ENCODE measurements at regions not wholly inside any gene's neighbourhood (a gene's known extent, or its start where the extent isn't known, plus 50 kb on each side); places are given as distances from the start of the nearest gene placed in this dataset.
"Not testable (repeated sequence)": the region's sequence is repeated elsewhere in the genome, so short reads cannot be mapped to it uniquely, and the experiment has no call there.

DNA sequence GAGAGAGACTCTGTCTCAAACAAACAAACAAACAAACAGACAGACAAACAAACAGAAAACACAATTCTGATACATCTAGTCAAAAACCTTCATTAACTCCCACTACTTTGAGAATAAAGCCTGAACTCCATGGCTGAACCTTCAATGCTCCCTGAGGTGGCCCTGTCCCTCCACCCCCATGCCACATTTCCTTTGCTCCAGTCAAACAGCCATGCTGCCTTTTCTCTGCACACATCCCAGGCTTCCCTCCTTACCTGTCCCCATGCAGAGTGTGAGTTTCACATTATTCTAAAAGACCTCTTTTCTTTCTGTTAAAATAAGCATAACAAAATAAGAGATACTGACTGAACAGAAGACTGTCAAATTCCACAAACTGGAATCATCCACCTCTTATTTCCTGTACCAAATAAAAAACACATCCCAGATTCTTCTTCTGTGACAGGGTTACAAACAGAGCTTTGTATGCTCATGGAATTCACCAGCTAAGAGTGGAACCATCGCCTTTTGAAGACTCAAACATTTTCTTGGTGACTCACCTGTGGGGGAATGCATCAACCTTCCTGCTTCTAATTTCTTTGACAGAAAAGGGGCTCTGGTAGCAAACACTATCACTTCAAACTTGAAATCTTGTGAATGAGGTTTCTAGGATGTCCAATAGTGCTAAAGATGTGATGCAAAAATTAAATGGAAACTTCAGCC lies 71.0 kb upstream of the SLC22A16 start:
- no peak for DNase-seq (ENCODE audit: low read depth)
- TF ChIP-seq, protein P1, sequence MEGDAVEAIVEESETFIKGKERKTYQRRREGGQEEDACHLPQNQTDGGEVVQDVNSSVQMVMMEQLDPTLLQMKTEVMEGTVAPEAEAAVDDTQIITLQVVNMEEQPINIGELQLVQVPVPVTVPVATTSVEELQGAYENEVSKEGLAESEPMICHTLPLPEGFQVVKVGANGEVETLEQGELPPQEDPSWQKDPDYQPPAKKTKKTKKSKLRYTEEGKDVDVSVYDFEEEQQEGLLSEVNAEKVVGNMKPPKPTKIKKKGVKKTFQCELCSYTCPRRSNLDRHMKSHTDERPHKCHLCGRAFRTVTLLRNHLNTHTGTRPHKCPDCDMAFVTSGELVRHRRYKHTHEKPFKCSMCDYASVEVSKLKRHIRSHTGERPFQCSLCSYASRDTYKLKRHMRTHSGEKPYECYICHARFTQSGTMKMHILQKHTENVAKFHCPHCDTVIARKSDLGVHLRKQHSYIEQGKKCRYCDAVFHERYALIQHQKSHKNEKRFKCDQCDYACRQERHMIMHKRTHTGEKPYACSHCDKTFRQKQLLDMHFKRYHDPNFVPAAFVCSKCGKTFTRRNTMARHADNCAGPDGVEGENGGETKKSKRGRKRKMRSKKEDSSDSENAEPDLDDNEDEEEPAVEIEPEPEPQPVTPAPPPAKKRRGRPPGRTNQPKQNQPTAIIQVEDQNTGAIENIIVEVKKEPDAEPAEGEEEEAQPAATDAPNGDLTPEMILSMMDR (IDR thresholded peaks at IDR 0.05; ENCODE audit: control insufficient read depth, insufficient read depth, low read depth, low read length, missing control alignments): no peak

DNA sequence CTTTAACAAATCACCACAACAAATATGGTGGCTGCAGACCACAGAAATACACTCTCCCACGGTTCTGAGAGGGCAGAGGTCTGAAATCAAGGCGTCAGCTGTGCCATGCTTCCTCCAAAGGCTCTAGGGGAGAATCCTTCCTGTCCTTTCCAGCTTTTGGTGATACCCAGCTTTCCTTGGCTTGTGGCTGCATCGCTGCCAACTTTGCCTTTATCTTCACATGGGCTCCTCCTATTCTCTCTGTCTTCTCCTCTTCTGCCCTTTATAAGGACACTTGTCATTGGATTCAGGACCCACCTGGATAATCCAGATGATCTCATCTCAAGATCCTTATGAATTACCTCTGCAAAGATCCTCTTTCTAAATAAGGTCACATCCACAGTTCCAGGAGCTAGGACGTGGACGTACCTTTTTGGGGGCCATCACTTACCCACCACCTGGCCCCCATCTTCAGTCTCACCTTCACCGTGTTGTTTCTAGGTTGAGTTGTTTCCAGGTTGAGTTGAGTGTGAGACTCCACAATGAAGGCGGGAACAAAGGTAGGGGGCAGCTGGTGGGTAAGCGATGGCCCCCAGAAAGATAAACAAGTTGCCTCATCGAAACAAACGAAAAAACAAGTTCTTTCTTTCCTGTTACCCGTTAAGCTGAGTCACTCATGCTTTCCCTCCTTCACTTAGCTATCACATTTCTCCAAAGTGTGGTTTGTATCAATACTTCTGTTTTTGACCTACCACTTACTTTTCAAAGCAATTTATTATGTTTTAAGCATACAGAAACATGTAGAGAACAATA lies 68.9 kb upstream of the SLC22A16 start:
- TF ChIP-seq, protein P1 (IDR thresholded peaks at IDR 0.05; ENCODE audit: control insufficient read depth, insufficient read depth, low read depth, low read length, missing control alignments): no peak
- no peak for DNase-seq (ENCODE audit: low read depth)
- no peak overlapping the region for H3K4me3 ChIP-seq (ENCODE audit: control insufficient read depth, low read depth, low read length)

More for the DNA sequence above, 71.0 kb upstream of the SLC22A16 start:
- no peak overlapping the region for H3K4me3 ChIP-seq (ENCODE audit: control insufficient read depth, low read depth, low read length)

DNA sequence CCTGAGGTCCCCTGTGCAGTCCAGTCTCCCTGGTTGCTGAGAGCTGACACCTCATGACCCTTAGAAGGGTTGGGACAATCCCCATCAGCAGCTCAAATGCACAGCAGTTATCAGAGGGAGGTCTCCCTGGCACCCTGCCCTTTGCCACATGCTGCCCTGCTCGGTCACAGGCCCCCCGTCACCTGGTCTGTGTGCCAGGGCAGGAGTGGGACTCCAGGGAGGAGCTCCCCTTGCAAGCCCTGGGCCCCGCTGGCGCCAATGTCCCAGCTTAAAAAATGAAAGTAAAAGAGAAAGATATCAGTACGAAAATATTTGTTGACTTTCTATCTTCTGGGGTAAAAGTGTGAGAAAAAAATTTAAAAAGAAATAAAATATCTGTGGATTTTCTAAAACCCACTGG lies 68.1 kb upstream of the SLC22A16 start:
- no peak overlapping the region for H3K4me3 ChIP-seq (ENCODE audit: control insufficient read depth, low read depth, low read length)
- TF ChIP-seq, protein P1 (IDR thresholded peaks at IDR 0.05; ENCODE audit: control insufficient read depth, insufficient read depth, low read depth, low read length, missing control alignments): no peak
- no peak for DNase-seq (ENCODE audit: low read depth)

DNA sequence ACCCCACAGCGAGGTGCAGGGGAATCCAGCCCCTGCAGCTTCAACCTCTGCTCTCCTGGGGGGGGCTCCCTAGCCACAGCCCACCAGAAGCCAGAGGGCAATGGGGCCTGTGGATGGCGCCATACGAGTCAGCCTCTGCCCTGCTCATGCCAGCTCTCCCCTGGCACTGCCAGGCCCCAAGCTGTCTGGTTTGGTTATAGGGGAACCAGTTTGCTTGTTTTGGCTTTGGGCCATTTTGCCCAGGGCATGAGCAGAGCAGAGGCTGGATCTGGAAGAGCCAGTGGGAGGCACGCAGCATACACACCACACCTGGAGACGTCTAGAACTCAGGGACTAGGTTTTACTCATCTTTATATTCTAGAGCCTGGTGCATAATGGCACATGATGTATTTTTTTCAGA lies 66.7 kb upstream of the SLC22A16 start:
- no peak for DNase-seq (ENCODE audit: low read depth)
- H3K4me3 ChIP-seq (ENCODE audit: control insufficient read depth, low read depth, low read length): no peak overlapping the region
- TF ChIP-seq, protein P1 (IDR thresholded peaks at IDR 0.05; ENCODE audit: control insufficient read depth, insufficient read depth, low read depth, low read length, missing control alignments): no peak

DNA sequence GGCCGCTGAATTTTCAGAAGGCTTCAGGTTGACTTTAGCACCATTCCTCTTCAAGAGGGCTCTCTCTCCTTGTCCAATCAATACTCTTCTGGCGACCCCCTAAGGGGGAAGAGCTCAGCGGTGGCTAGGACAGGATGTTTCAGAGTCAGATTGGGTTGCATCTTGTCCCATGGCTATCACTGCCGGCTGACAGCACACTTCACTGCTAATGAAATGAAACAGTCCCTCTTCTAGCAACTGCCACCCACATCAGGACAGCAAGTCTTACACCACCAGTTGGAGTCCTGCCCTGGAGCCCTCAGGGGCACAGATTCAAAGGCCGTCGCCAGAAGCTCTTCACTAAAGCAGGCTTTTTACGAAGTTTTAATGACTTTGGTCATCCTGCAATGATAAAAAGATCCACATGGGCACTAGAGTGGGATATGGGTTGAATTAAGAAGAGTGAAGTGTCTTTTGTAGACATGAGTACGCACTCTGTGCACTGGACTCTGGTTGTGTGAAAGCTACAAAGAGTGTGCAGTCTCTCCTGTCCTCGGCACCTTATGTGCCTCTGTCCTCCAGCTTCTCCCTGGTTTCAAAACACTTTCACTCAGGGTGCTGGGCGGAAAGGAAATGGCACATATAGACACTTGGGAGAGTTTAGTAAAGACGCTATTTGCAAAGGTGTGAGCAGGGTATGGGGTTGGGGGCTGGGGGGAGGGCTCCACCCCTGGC lies 66.1 kb upstream of the SLC22A16 start:
- TF ChIP-seq, protein P1 (IDR thresholded peaks at IDR 0.05; ENCODE audit: control insufficient read depth, insufficient read depth, low read depth, low read length, missing control alignments): no peak

DNA sequence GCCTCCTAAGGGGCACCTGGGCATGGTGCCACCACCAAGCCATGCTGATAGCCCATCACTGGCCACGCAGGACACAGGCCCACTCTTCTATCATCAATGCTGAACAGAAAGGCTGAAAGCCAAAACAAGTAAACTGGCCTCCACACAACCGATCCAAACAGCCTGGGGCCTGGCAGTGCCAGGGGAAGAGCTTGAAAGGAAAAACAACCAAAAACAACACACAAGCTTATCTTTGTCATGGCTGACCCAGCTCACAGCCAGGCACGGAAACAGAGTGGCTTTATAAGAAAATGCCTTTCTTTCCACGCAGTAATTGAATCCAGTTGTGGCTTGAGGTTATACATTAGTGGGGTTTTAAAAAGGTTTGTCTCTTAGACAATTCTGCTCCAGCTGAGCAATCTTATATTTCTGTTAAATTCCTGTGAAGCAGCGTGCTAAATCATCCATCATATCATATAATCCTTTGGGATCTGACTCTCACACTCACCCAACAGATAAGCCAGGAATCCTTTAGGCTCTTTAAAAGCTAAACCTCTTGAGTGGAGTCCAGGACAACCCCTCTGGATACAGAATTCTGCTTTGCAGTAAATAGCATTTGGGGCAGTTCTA lies 65.4 kb upstream of the SLC22A16 start:
- TF ChIP-seq, protein P1 (IDR thresholded peaks at IDR 0.05; ENCODE audit: control insufficient read depth, insufficient read depth, low read depth, low read length, missing control alignments): no peak
- DNase-seq (ENCODE audit: low read depth): no peak
- no peak overlapping the region for H3K4me3 ChIP-seq (ENCODE audit: control insufficient read depth, low read depth, low read length)

More for the DNA sequence above, 66.1 kb upstream of the SLC22A16 start:
- H3K4me3 ChIP-seq (ENCODE audit: control insufficient read depth, low read depth, low read length): no peak overlapping the region
- no peak for DNase-seq (ENCODE audit: low read depth)

DNA sequence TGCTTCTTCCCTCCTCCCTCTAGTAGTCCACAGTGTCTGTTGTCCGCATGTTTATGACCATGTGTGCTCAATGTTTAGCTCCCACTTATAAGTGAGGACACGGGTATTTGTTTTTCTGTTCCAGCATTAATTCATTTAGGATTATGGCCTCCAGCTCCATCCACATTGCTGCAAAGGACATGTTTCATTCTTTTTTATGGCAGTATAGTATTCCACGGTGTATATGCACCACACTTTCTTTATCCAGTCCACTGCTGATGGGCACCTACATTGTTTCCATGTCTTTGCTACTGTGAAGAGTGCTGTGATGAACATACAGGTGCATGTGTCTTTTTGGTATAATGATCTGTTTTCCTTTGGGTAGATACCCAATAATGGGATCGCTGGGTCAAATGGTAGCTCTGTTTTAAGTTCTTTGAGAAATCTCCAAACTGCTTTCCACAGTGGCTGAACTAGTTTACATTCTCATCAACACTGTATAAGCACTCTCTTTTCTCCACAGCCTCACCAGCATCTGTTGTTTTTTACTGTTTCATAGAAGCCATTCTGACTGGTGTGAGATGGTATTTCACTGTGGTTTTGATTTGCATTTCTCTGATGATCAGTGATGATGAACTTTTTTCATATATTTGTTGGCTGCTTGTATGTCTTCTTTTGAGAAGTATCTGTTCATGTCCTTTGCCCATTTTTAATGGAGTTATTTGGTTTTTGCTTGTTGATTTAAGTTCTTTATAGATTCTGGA lies 63.0 kb upstream of the SLC22A16 start:
- H3K4me3 ChIP-seq (ENCODE audit: control insufficient read depth, low read depth, low read length); DNase-seq (ENCODE audit: low read depth): not testable (repeated sequence)

All from AG09309 (cell line).